GM03348 (cell line): ENCODE measurements at regions not wholly inside any gene's neighbourhood (a gene's known extent, or its start where the extent isn't known, plus 50 kb on each side); places are given as distances from the start of the nearest gene placed in this dataset.

Source experiments
- DNase-seq: peaks from one replicate; pipeline ENCODE4 v3.0.0; 2012; ENCODE audit warnings: low spot score

- DNase-seq: no peak
Observed at GRCh38 chr12:123077298-123078119, 73.4 kb downstream of the PITPNM2 start.

- no peak for DNase-seq
Observed at GRCh38 chr12:123076604-123077297, 74.1 kb downstream of the PITPNM2 start.

- DNase-seq: no peak
Observed at GRCh38 chr12:123075646-123076171, 75.2 kb downstream of the PITPNM2 start.

GRCh38 chr12:123075087-123075645 lies 75.7 kb downstream of the PITPNM2 start:
- no peak for DNase-seq

- DNase-seq: no peak
Observed at GRCh38 chr12:123073962-123074801, 76.7 kb downstream of the PITPNM2 start.

- DNase-seq: no peak
Observed at GRCh38 chr12:123073292-123073691, 77.6 kb downstream of the PITPNM2 start.

- no peak for DNase-seq
Observed at GRCh38 chr12:123071857-123072256, 79.0 kb downstream of the PITPNM2 start.

GRCh38 chr12:123071099-123071800 lies 79.6 kb downstream of the PITPNM2 start:
- peak; percentile 30 for DNase-seq

GRCh38 chr12:123070267-123071081 lies 80.4 kb downstream of the PITPNM2 start:
- no peak for DNase-seq

- no peak for DNase-seq
Observed at GRCh38 chr12:123069436-123070266, 81.2 kb downstream of the PITPNM2 start.

- no peak for DNase-seq
Observed at GRCh38 chr12:123067654-123068053, 83.2 kb downstream of the PITPNM2 start.

- no peak for DNase-seq
Observed at GRCh38 chr12:123066384-123066710, 84.5 kb downstream of the PITPNM2 start.

- DNase-seq: no peak
Observed at GRCh38 chr12:123065676-123066383, 85.1 kb downstream of the PITPNM2 start.

- no peak for DNase-seq
Observed at GRCh38 chr12:123064885-123065619, 84.6 kb downstream of the ARL6IP4 start.

GRCh38 chr12:123064366-123064765 lies 83.9 kb downstream of the ARL6IP4 start:
- DNase-seq: no peak

GRCh38 chr12:123063535-123063934 lies 83.1 kb downstream of the ARL6IP4 start:
- no peak for DNase-seq

- DNase-seq: peak; percentile 73
Observed at GRCh38 chr12:123062681-123063486, 82.4 kb downstream of the ARL6IP4 start.
